CD4-positive, alpha-beta memory T cell (primary cell): ENCODE measurements at regions not wholly inside any gene's neighbourhood (a gene's known extent, or its start where the extent isn't known, plus 50 kb on each side); places are given as distances from the start of the nearest gene placed in this dataset.

Experiments
- CTCF ChIA-PET: fragments of 350-600 bp; sonication (Branson Sonifier 250); formaldehyde crosslinking; loops from one replicate; lab custom pipeline; 2021; ENCODE audit warnings: inconsistent platforms; ENCODE audit not compliant: partially characterized antibody; lab: Charles Lee
- POLR2A ChIA-PET: fragments of 350-600 bp; sonication (Branson Sonifier 250); formaldehyde crosslinking; loops from one replicate; lab custom pipeline; 2021; ENCODE audit not compliant: partially characterized antibody; lab: Charles Lee
- DNase-seq, 5 donors: peaks; one replicate each; pipeline versions ENCODE4 v3.0.0 to v3.0.0-alpha.2; 2020 to 2022; ENCODE audit warnings: mixed read lengths in 1 of 5
- H3K27ac ChIP-seq: one replicate; pipeline ENCODE4 v1.7.0; 2013; ENCODE audit warnings: low read depth, low read length
- H3K27me3 ChIP-seq: 2 replicates; pipeline ENCODE4 v1.7.0; 2013; ENCODE audit warnings: mild to moderate bottlenecking, low read length, moderate library complexity; ENCODE audit not compliant: insufficient read depth
- H3K36me3 ChIP-seq: 2 replicates; pipeline ENCODE4 v1.7.0; 2013; ENCODE audit warnings: mild to moderate bottlenecking, low read length, moderate library complexity; ENCODE audit not compliant: insufficient read depth
- H3K4me1 ChIP-seq: 2 replicates; pipeline ENCODE4 v1.7.0; 2013; ENCODE audit warnings: mild to moderate bottlenecking, low read length, moderate library complexity; ENCODE audit not compliant: insufficient read depth
- H3K4me3 ChIP-seq, 2 donors: one replicate each; pipeline ENCODE4 v1.7.0; 2013; ENCODE audit warnings: low read length in 2 of 2, mild to moderate bottlenecking in 1 of 2
- H3K9me3 ChIP-seq, 2 donors: one replicate each; pipeline ENCODE4 v1.7.0; 2013; ENCODE audit warnings: low read length in 2 of 2, control low read depth in 1 of 2; ENCODE audit not compliant: control insufficient read depth in 1 of 2
- H3K27ac Mint-ChIP-seq, 7 donors: one replicate each; pipeline ENCODE4 v1.8.0; 2020 to 2021; ENCODE audit warnings: mixed read lengths in 7 of 7, mild to moderate bottlenecking in 6 of 7, inconsistent platforms in 3 of 7, moderate library complexity in 3 of 7
- H3K27me3 Mint-ChIP-seq, 2 donors: one replicate each; pipeline ENCODE4 v1.8.0; 2020 to 2021; ENCODE audit warnings: mixed read lengths in 2 of 2
- H3K36me3 Mint-ChIP-seq, 2 donors: one replicate each; pipeline ENCODE4 v1.8.0; 2020 to 2021; ENCODE audit warnings: mixed read lengths in 2 of 2, inconsistent platforms in 1 of 2, mild to moderate bottlenecking in 1 of 2
- H3K4me1 Mint-ChIP-seq, 4 donors: one replicate each; pipeline ENCODE4 v1.8.0; 2020 to 2021; ENCODE audit warnings: mixed read lengths in 4 of 4, mild to moderate bottlenecking in 1 of 4
- H3K4me3 Mint-ChIP-seq, 8 donors: one replicate each; pipeline ENCODE4 v1.8.0; 2020 to 2021; ENCODE audit warnings: mixed read lengths in 8 of 8, mild to moderate bottlenecking in 7 of 8, moderate library complexity in 6 of 8, inconsistent platforms in 3 of 8
- H3K9me3 Mint-ChIP-seq, 8 donors: one replicate each; pipeline ENCODE4 v1.8.0; 2020 to 2021; ENCODE audit warnings: mixed read lengths in 8 of 8, mild to moderate bottlenecking in 5 of 8, inconsistent platforms in 3 of 8, moderate library complexity in 1 of 8
- intact Hi-C: fragments of 100-400 bp; cut with micrococcal nuclease; formaldehyde crosslinking; loops from one replicate; pipeline ENCODE4 v1.15.1; 2023

DNA sequence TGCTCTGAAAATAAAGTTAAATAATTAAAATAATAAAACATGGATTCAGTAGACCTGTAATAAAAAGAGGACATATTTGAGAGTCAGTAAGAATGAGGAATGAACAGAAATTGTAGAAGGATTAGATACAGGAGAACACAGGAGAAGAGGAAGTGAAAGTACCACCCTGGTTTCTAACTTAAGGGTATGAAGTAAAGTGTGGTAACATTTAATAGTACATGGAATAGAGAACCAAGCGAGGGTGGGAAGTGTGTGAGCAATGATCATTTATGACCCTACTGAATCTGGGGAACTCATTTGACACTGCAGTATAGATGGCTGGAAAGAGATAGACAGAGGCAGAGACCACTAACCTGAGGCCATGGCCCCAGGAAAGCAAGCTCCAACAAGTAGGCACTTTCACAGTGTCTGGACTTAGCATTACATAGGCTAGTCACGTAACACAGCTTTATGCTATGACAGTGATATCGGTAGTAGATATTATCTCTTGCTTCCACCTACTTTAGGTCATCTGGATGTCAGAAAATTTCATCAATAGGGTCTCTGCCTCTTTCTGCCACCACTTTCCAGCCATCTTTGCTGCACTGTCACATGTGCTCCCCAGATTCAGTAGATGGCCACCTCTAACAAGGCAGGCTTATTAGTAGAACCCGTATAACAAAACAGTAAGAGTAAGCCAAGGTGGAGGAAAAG lies 633.9 kb upstream of the MIR17HG start:
- POLR2A ChIA-PET, result no interaction called here
- CTCF ChIA-PET, result no interaction called here

DNA sequence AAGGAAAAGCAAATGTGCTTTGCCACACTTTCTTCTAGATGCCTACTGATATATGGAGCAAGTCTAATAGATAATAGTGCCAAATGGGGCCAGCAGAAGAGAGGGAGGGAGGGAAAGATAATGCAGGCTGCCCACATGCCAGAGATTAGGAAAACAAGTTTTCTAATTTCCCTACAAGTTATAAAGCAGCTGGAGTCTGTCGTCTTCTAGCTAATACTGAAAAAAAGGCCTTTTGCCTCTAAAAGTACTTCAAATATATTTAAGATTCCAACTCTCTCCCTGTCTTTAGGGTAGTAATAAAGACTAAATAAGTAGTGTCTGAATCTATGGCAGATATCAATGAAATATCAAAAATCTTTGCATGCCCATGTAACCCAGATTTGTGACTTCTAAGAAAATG lies 632.0 kb upstream of the MIR17HG start:
- Histone ChIP-seq H3K4me3 (no peak overlapping the region), H3K27me3 (no peaks in the 10 kb centered on the region), H3K9me3 (no peaks in the 10 kb centered on the region), H3K27ac (no peak overlapping the region), H3K36me3 (no peaks in the 10 kb centered on the region), H3K4me1 (no peaks in the 10 kb centered on the region)
- H3K9me3 Mint-ChIP-seq, result peaks cover 0 to 6% (median 2%) of the 10 kb centered on the region in 8 donors
- no peak for DNase-seq
- ChIA-PET CTCF (no interaction called here), POLR2A (no interaction called here)
- H3K36me3 Mint-ChIP-seq, result no peaks in the 10 kb centered on the region
- H3K4me1 Mint-ChIP-seq, result no peaks in the 10 kb centered on the region
- H3K27me3 Mint-ChIP-seq, result no peaks in the 10 kb centered on the region
- no peak overlapping the region for H3K4me3 Mint-ChIP-seq
- no peak overlapping the region for H3K27ac Mint-ChIP-seq
- intact Hi-C loops, result no loop called here

More for the DNA sequence above, 633.9 kb upstream of the MIR17HG start:
- intact Hi-C loops, result no loop called here
- no peaks in the 10 kb centered on the region for H3K27me3 ChIP-seq
- Mint-ChIP-seq H3K27ac (no peak overlapping the region), H3K4me3 (no peak overlapping the region), H3K27me3 (no peaks in the 10 kb centered on the region), H3K4me1 (no peaks in the 10 kb centered on the region), H3K36me3 (no peaks in the 10 kb centered on the region), H3K9me3 (peaks cover 0 to 6% (median 1%) of the 10 kb centered on the region in 8 donors)
- H3K4me1 ChIP-seq, result no peaks in the 10 kb centered on the region
- DNase-seq, result no peak
- no peaks in the 10 kb centered on the region for H3K36me3 ChIP-seq
- no peaks in the 10 kb centered on the region for H3K9me3 ChIP-seq
- H3K4me3 ChIP-seq, result no peak overlapping the region
- H3K27ac ChIP-seq, result no peak overlapping the region

DNA sequence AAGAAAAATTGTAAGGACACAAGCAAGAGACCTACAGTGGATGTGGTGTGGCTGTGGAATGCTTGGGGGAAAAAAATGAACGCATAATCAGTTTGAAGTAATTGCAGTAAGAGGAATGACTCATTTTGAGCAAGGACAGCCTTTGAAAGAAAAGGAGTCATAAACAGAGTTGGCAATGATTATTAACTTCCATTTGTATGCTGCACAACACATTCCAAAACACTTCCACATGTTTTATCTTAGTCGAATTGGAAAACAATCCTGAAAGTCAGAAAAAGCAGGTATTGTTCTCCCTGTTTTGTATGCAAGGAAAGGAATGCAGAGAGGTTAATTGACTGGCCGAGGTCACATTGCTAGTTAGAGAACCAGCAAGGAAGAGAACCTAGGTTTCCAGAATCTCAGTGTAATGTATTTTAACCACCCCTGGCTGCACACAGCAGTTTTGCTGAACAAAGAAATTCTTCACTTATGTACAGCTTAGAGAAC lies 630.0 kb upstream of the MIR17HG start:
- Histone ChIP-seq H3K27me3 (no peaks in the 10 kb centered on the region), H3K4me1 (no peaks in the 10 kb centered on the region), H3K9me3 (no peaks in the 10 kb centered on the region), H3K36me3 (no peaks in the 10 kb centered on the region), H3K4me3 (no peak overlapping the region), H3K27ac (no peak overlapping the region)
- intact Hi-C loops, result no loop called here
- H3K9me3 Mint-ChIP-seq, result peaks cover 0 to 8% (median 3%) of the 10 kb centered on the region in 8 donors
- ChIA-PET POLR2A (no interaction called here), CTCF (no interaction called here)
- no peaks in the 10 kb centered on the region for H3K27me3 Mint-ChIP-seq
- no peak overlapping the region for H3K27ac Mint-ChIP-seq
- no peak overlapping the region for H3K4me3 Mint-ChIP-seq
- no peaks in the 10 kb centered on the region for H3K36me3 Mint-ChIP-seq
- H3K4me1 Mint-ChIP-seq, result no peaks in the 10 kb centered on the region
- DNase-seq, result no peak

DNA sequence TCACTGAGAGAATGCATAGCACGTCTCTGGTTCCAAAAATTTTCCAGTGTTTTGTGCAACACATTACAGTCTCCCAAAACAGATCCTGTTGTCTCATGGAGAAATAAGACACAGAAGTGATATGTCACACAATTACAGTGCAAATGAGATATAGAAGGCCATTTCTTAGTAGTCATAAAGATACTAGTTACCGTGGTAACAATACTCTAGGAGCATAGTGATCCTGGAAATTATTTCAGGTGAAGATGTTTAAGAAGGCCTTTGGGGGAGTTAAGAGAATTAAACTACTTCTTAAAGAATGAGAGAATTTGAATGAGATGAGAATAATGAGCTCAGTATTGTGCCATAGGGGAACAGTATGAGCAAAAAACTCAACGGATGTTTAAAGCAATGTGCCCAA lies 628.0 kb upstream of the MIR17HG start:
- Histone ChIP-seq H3K4me3 (no peak overlapping the region), H3K27me3 (no peaks in the 10 kb centered on the region), H3K4me1 (no peaks in the 10 kb centered on the region), H3K27ac (no peak overlapping the region), H3K36me3 (no peaks in the 10 kb centered on the region), H3K9me3 (no peaks in the 10 kb centered on the region)
- no peaks in the 10 kb centered on the region for H3K27me3 Mint-ChIP-seq
- no peak overlapping the region for H3K27ac Mint-ChIP-seq
- H3K9me3 Mint-ChIP-seq, result peaks cover 0 to 8% (median 3%) of the 10 kb centered on the region in 8 donors
- intact Hi-C loops, result no loop called here
- POLR2A ChIA-PET, result no interaction called here
- DNase-seq, result no peak
- H3K4me1 Mint-ChIP-seq, result no peaks in the 10 kb centered on the region
- no peaks in the 10 kb centered on the region for H3K36me3 Mint-ChIP-seq
- CTCF ChIA-PET, result no interaction called here
- H3K4me3 Mint-ChIP-seq, result no peak overlapping the region

DNA sequence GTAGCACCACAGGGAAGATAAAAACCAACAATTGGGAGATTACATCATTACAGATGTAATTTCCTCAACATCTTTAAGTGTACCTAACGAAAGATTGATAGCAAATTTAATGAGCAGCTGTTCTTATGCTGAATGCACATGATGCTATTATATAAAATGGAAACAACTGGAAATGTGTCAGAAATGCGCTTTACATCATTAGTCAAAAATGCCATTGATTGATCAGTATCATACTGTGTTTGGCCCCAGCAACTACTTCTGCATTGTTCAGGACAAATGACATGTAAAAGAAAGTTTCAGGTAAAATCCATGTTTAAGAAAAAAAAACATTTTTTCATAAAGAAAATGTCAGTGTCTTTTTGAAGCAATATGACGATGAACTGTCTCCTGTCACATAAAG lies 625.5 kb upstream of the MIR17HG start:
- no peak overlapping the region for H3K4me3 Mint-ChIP-seq
- H3K27ac Mint-ChIP-seq, result no peak overlapping the region
- H3K27ac ChIP-seq, result no peak overlapping the region
- ChIA-PET CTCF (no interaction called here), POLR2A (no interaction called here)
- H3K36me3 Mint-ChIP-seq, result no peaks in the 10 kb centered on the region
- DNase-seq, result no peak
- no peaks in the 10 kb centered on the region for H3K9me3 ChIP-seq
- H3K4me1 Mint-ChIP-seq, result no peaks in the 10 kb centered on the region
- intact Hi-C loops, result no loop called here
- no peaks in the 10 kb centered on the region for H3K27me3 ChIP-seq
- no peaks in the 10 kb centered on the region for H3K4me1 ChIP-seq
- no peaks in the 10 kb centered on the region for H3K36me3 ChIP-seq
- H3K27me3 Mint-ChIP-seq, result no peaks in the 10 kb centered on the region
- peaks cover 3 to 12% (median 6%) of the 10 kb centered on the region in 8 donors for H3K9me3 Mint-ChIP-seq
- no peak overlapping the region for H3K4me3 ChIP-seq

DNA sequence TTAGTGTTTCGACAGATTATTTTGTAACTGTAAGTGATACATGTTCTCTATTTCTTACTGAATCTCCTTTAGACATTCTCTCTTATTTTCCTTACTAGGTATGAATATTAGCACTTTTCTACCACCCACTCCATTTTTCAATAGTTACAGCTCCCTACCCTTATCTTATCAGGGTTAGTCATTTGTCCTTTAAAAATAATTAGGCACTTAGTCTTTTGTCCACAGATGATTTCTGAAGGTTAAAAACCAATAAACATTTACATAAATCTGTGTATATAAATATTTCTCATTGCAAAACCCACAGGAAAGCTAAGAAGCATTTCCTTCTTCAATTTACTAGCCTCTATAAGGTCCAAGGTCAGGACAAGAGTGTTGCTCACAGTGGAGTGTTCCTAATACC lies 624.1 kb upstream of the MIR17HG start:
- Mint-ChIP-seq H3K9me3 (peaks cover 2 to 12% (median 6%) of the 10 kb centered on the region in 8 donors), H3K27me3 (no peaks in the 10 kb centered on the region), H3K4me3 (no peak overlapping the region), H3K27ac (no peak overlapping the region), H3K4me1 (no peaks in the 10 kb centered on the region), H3K36me3 (no peaks in the 10 kb centered on the region)
- H3K27ac ChIP-seq, result no peak overlapping the region
- ChIA-PET CTCF (no interaction called here), POLR2A (no interaction called here)
- H3K27me3 ChIP-seq, result no peaks in the 10 kb centered on the region
- no peak overlapping the region for H3K4me3 ChIP-seq
- intact Hi-C loops, result no loop called here
- no peak for DNase-seq
- H3K4me1 ChIP-seq, result no peaks in the 10 kb centered on the region
- no peaks in the 10 kb centered on the region for H3K9me3 ChIP-seq
- no peaks in the 10 kb centered on the region for H3K36me3 ChIP-seq

DNA sequence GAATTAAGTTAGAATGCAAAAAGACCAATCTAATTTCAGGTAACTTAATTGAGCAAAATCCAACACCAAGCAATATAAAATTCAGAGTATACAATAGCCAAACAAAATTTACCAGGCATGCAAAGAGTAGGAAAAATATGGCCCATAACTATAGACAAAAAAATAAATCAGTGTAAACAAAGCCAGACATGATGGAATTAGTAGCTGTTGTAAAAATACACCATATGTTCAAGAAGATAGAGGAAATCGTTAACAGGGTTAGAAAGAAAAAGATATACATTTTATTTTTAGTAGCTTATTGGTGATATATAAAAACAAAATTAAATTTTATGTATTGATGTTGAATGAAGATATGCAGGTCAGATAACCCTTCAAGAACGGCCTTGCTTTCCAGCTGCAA lies 621.1 kb upstream of the MIR17HG start:
- H3K27me3 Mint-ChIP-seq, result no peaks in the 10 kb centered on the region
- no peak overlapping the region for H3K4me3 Mint-ChIP-seq
- ChIA-PET CTCF (no interaction called here), POLR2A (no interaction called here)
- Histone ChIP-seq H3K4me3 (no peak overlapping the region), H3K4me1 (no peaks in the 10 kb centered on the region), H3K36me3 (no peaks in the 10 kb centered on the region), H3K27me3 (no peaks in the 10 kb centered on the region), H3K27ac (no peak overlapping the region), H3K9me3 (no peaks in the 10 kb centered on the region)
- H3K36me3 Mint-ChIP-seq, result no peaks in the 10 kb centered on the region
- no peak overlapping the region for H3K27ac Mint-ChIP-seq
- DNase-seq, result no peak
- intact Hi-C loops, result no loop called here
- peaks cover 2 to 18% (median 9%) of the 10 kb centered on the region in 8 donors for H3K9me3 Mint-ChIP-seq
- no peaks in the 10 kb centered on the region for H3K4me1 Mint-ChIP-seq
